Mucosa of gallbladder (tissue), 1 donor: ENCODE measurements at regions not wholly inside any gene's neighbourhood (a gene's known extent, or its start where the extent isn't known, plus 50 kb on each side); places are given as distances from the start of the nearest gene placed in this dataset.

Experiments used
- DNase-seq: peaks from one replicate; pipeline ENCODE4 v3.0.0-alpha.2; 2020; ENCODE audit warnings: low spot score
- donor health status: DM: no; HTN: no; CAD: no.

GRCh38 chr17:36816214-36816906, 120.9 kb upstream of the LHX1 start:
- DNase-seq, result no peak

GRCh38 chr17:36816907-36817288, 120.4 kb upstream of the LHX1 start:
- DNase-seq, result no peak

- no peak for DNase-seq
These were observed 119.7 kb upstream of the LHX1 start for GRCh38 chr17:36817483-36818048.

GRCh38 chr17:36818134-36818825, 119.0 kb upstream of the LHX1 start:
- DNase-seq, result no peak

- no peak for DNase-seq
These were observed 113.2 kb upstream of the LHX1 start for GRCh38 chr17:36823850-36824677.

- no peak for DNase-seq
These were observed 112.6 kb upstream of the LHX1 start for GRCh38 chr17:36824678-36825101.

GRCh38 chr17:36825113-36825512, 112.2 kb upstream of the LHX1 start:
- no peak for DNase-seq

GRCh38 chr17:36825521-36825920, 111.8 kb upstream of the LHX1 start:
- DNase-seq, result no peak

- no peak for DNase-seq
These were observed 111.3 kb upstream of the LHX1 start for GRCh38 chr17:36825951-36826350.

GRCh38 chr17:36827081-36827480, 110.2 kb upstream of the LHX1 start:
- DNase-seq, result no peak

- peak; percentile 27 for DNase-seq
These were observed 107.6 kb upstream of the LHX1 start for GRCh38 chr17:36829676-36830075.

- no peak for DNase-seq
These were observed 104.0 kb upstream of the LHX1 start for GRCh38 chr17:36833279-36833678.

GRCh38 chr17:36835036-36835435, 102.2 kb upstream of the LHX1 start:
- DNase-seq, result no peak

- DNase-seq, result no peak
These were observed 99.9 kb upstream of the LHX1 start for GRCh38 chr17:36837195-36837938.

GRCh38 chr17:36837939-36838272, 99.4 kb upstream of the LHX1 start:
- no peak for DNase-seq

GRCh38 chr17:36839256-36839655, 98.0 kb upstream of the LHX1 start:
- no peak for DNase-seq

GRCh38 chr17:36840796-36841195, 96.5 kb upstream of the LHX1 start:
- no peak for DNase-seq

- no peak for DNase-seq
These were observed 95.0 kb upstream of the LHX1 start for GRCh38 chr17:36842231-36842819.

- DNase-seq, result no peak
These were observed 94.2 kb upstream of the LHX1 start for GRCh38 chr17:36842963-36843558.

- DNase-seq, result no peak
These were observed 93.3 kb upstream of the LHX1 start for GRCh38 chr17:36844013-36844412.

- DNase-seq, result no peak
These were observed 92.7 kb upstream of the LHX1 start for GRCh38 chr17:36844601-36845000.
